Mesenchymal stem cell (in vitro differentiated cells and primary cell): ENCODE measurements at regions not wholly inside any gene's neighbourhood (a gene's known extent, or its start where the extent isn't known, plus 50 kb on each side); places are given as distances from the start of the nearest gene placed in this dataset.
A peak's percentile ranks its signal among the peaks of the same experiment; 100 is the strongest.

ENCODE experiments used
- DNase-seq: peaks from one replicate; pipeline ENCODE4 v3.0.0-alpha.2; 2013
- H2AFZ ChIP-seq: one replicate; pipeline ENCODE4 v1.6.1; 2013; ENCODE audit warnings: low read depth, mild to moderate bottlenecking, control low read depth, inconsistent platforms, low read length, moderate library complexity
- H2AK5ac ChIP-seq: 2 replicates; pipeline ENCODE4 v1.6.1; 2013; ENCODE audit warnings: low read length, moderate library complexity, mild to moderate bottlenecking, inconsistent platforms; ENCODE audit not compliant: severe bottlenecking
- H2BK120ac ChIP-seq: one replicate; pipeline ENCODE4 v1.6.1; 2013; ENCODE audit warnings: low read depth, mild to moderate bottlenecking, inconsistent platforms, low read length, moderate library complexity
- H2BK12ac ChIP-seq, 2 experiments: one replicate each; pipeline ENCODE4 v1.6.1; 2013; ENCODE audit warnings: inconsistent platforms in 2 of 2, low read length in 2 of 2, mild to moderate bottlenecking in 2 of 2, moderate library complexity in 2 of 2, control low read depth in 1 of 2
- H2BK15ac ChIP-seq: one replicate; pipeline ENCODE4 v1.6.1; 2013; ENCODE audit warnings: mild to moderate bottlenecking, low read depth, inconsistent platforms; ENCODE audit not compliant: poor library complexity, severe bottlenecking
- H2BK5ac ChIP-seq: 2 replicates; pipeline ENCODE4 v1.6.1; 2013; ENCODE audit warnings: low read depth, mild to moderate bottlenecking, low read length, control low read depth, inconsistent platforms; ENCODE audit not compliant: poor library complexity, severe bottlenecking
- H3K14ac ChIP-seq, 2 experiments: one replicate each; pipeline ENCODE4 v1.6.1; 2013; ENCODE audit warnings: inconsistent platforms in 2 of 2, low read length in 2 of 2, control low read depth in 1 of 2, mild to moderate bottlenecking in 1 of 2, moderate library complexity in 1 of 2
- H3K18ac ChIP-seq, 2 experiments: one replicate each; pipeline ENCODE4 v1.6.1; 2013; ENCODE audit warnings: inconsistent platforms in 2 of 2, low read length in 2 of 2, control low read depth in 1 of 2, low read depth in 1 of 2, mild to moderate bottlenecking in 1 of 2
- H3K23ac ChIP-seq, 2 experiments: one replicate each; pipeline ENCODE4 v1.6.1; 2013; ENCODE audit warnings: inconsistent platforms in 2 of 2, low read length in 2 of 2, mild to moderate bottlenecking in 2 of 2, moderate library complexity in 2 of 2, control low read depth in 1 of 2
- H3K27ac ChIP-seq: 2 replicates; pipeline ENCODE4 v1.5.1; 2013; ENCODE audit warnings: mild to moderate bottlenecking, moderate library complexity, low read length, control low read depth, inconsistent platforms; ENCODE audit not compliant: poor library complexity, severe bottlenecking
- H3K27me3 ChIP-seq, 2 experiments: 2 replicates each; pipeline versions ENCODE4 v1.6.1 to v1.7.0; 2013; ENCODE audit warnings: low read length in 2 of 2, mild to moderate bottlenecking in 2 of 2, moderate library complexity in 2 of 2, control low read depth in 1 of 2, inconsistent platforms in 1 of 2; ENCODE audit not compliant: control insufficient read depth in 1 of 2, insufficient read depth in 1 of 2
- H3K36me3 ChIP-seq, 2 experiments: 2 replicates each; pipeline versions ENCODE4 v1.6.1 to v1.7.0; 2013; ENCODE audit warnings: low read length in 2 of 2, control low read depth in 1 of 2, inconsistent platforms in 1 of 2, low read depth in 1 of 2, mild to moderate bottlenecking in 1 of 2; ENCODE audit not compliant: insufficient read depth in 2 of 2, control insufficient read depth in 1 of 2
- H3K4ac ChIP-seq, 2 experiments: one replicate each; pipeline ENCODE4 v1.6.1; 2013; ENCODE audit warnings: inconsistent platforms in 2 of 2, low read length in 2 of 2, mild to moderate bottlenecking in 2 of 2, moderate library complexity in 2 of 2, control low read depth in 1 of 2, low read depth in 1 of 2
- H3K4me1 ChIP-seq: 2 replicates; pipeline ENCODE4 v1.6.1; 2013; ENCODE audit warnings: low read depth, low read length, control low read depth; ENCODE audit not compliant: control insufficient read depth, insufficient read depth
- H3K4me2 ChIP-seq: 2 replicates; pipeline ENCODE4 v1.6.1; 2013; ENCODE audit warnings: low read length, mild to moderate bottlenecking, inconsistent platforms; ENCODE audit not compliant: poor library complexity, severe bottlenecking
- H3K4me3 ChIP-seq, 2 experiments: 2 replicates each; pipeline versions ENCODE4 v1.5.1 to v1.7.0; 2013; ENCODE audit warnings: low read length in 2 of 2, mild to moderate bottlenecking in 2 of 2, control low read depth in 1 of 2, low read depth in 1 of 2; ENCODE audit not compliant: insufficient read depth in 1 of 2
- H3K79me1 ChIP-seq: replicated peaks from 2 replicates; pipeline ENCODE4 v1.6.1; 2013; ENCODE audit warnings: mild to moderate bottlenecking, control low read depth, low read length, inconsistent platforms; ENCODE audit not compliant: poor library complexity, severe bottlenecking
- H3K9ac ChIP-seq: 2 replicates; pipeline ENCODE4 v1.7.0; 2013; ENCODE audit warnings: mild to moderate bottlenecking, low read length, moderate library complexity
- H3K9me3 ChIP-seq: 2 replicates; pipeline ENCODE4 v1.7.0; 2013; ENCODE audit warnings: mild to moderate bottlenecking, low read length; ENCODE audit not compliant: control insufficient read depth
- H4K8ac ChIP-seq: one replicate; pipeline ENCODE4 v1.6.1; 2013; ENCODE audit warnings: inconsistent platforms, mild to moderate bottlenecking, low read length, moderate library complexity
- H4K91ac ChIP-seq: one replicate; pipeline ENCODE4 v1.6.1; 2013; ENCODE audit warnings: mild to moderate bottlenecking, low read length, inconsistent platforms
- WGBS: methylation state at CpG from one replicate; pipeline ENCODE4 v1.1.7; 2013; ENCODE audit warnings: mixed read lengths; 5-methylcytosine and 5-hydroxymethylcytosine counted together

DNA sequence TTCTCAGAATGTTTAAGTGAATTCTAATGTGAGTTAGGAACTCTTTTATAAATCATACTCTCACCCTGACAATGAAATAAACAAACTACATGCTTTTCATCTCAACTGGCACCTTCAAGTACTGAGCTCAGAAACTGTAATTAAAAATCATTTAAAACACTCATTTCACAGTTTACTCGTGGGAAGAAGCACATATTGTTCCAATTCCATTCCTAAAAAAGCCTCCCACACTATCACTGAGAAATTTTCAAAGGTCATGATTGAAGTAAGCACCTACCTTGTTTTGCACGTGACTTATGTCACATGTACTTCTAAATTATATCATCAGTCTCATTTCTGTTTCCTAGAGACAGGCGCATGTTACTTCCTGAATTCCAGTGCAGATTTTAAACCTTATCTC is 678.1 kb upstream of the SLC8A1 start:
- no peaks in the 10 kb centered on the region for H3K4me1 ChIP-seq
- H4K8ac ChIP-seq, result no peak overlapping the region
- H3K14ac ChIP-seq, result no peak overlapping the region
- H2AFZ ChIP-seq, result no peak overlapping the region
- no peak overlapping the region for H3K9ac ChIP-seq
- peaks cover 2% of the 10 kb centered on the region for H3K9me3 ChIP-seq
- no peak overlapping the region for H2BK120ac ChIP-seq
- H2AK5ac ChIP-seq, result no peak overlapping the region
- no peak overlapping the region for H2BK15ac ChIP-seq
- no peaks in the 10 kb centered on the region for H3K36me3 ChIP-seq
- H3K4ac ChIP-seq, result no peak overlapping the region
- no peak overlapping the region for H2BK5ac ChIP-seq
- no peaks in the 10 kb centered on the region for H3K27me3 ChIP-seq
- 62% methylated on average over 3 of the region's 3 CpGs for WGBS
- H3K79me1 ChIP-seq, result no peaks in the 10 kb centered on the region
- no peak overlapping the region for H3K27ac ChIP-seq
- no peak overlapping the region for H4K91ac ChIP-seq
- H3K4me2 ChIP-seq, result no peak overlapping the region
- DNase-seq, result no peak
- H3K4me3 ChIP-seq, result no peak overlapping the region
- H3K23ac ChIP-seq, result no peak overlapping the region
- no peak overlapping the region for H2BK12ac ChIP-seq
- H3K18ac ChIP-seq, result no peak overlapping the region

DNA sequence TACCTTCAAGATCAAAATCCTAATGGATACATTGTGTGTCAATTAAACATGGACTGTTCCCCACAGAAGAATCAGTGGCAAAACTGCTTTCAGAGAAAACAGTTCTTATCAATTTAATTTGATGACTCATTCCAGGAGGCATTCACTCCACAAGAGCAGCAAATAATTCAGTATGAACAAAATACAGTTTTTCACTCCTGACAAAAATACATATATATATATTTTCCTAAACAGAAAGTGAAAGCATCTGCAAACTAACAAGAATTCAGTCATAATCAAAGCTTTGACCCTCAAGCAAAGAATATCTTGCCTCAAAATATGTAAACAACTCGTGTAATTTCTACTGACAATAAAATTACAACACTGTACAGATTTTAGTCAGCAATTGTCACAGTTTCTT is 685.1 kb upstream of the SLC8A1 start:
- no peak overlapping the region for H3K27ac ChIP-seq
- no peak overlapping the region for H2BK15ac ChIP-seq
- no peak overlapping the region for H2BK12ac ChIP-seq
- H3K9ac ChIP-seq, result no peak overlapping the region
- H2BK5ac ChIP-seq, result no peak overlapping the region
- no peak overlapping the region for H3K23ac ChIP-seq
- H3K18ac ChIP-seq, result no peak overlapping the region
- 52% methylated on average over 1 of the region's 1 CpG for WGBS
- H3K4ac ChIP-seq, result no peak overlapping the region
- no peak overlapping the region for H2AFZ ChIP-seq
- H3K4me1 ChIP-seq, result no peaks in the 10 kb centered on the region
- H2AK5ac ChIP-seq, result no peak overlapping the region
- H2BK120ac ChIP-seq, result no peak overlapping the region
- no peak overlapping the region for H3K4me3 ChIP-seq
- no peaks in the 10 kb centered on the region for H3K27me3 ChIP-seq
- H3K4me2 ChIP-seq, result no peak overlapping the region
- peak; percentile 16 for DNase-seq
- H3K79me1 ChIP-seq, result no peaks in the 10 kb centered on the region
- H4K8ac ChIP-seq, result no peak overlapping the region
- no peaks in the 10 kb centered on the region for H3K9me3 ChIP-seq
- H4K91ac ChIP-seq, result no peak overlapping the region
- H3K14ac ChIP-seq, result no peak overlapping the region
- H3K36me3 ChIP-seq, result no peaks in the 10 kb centered on the region

DNA sequence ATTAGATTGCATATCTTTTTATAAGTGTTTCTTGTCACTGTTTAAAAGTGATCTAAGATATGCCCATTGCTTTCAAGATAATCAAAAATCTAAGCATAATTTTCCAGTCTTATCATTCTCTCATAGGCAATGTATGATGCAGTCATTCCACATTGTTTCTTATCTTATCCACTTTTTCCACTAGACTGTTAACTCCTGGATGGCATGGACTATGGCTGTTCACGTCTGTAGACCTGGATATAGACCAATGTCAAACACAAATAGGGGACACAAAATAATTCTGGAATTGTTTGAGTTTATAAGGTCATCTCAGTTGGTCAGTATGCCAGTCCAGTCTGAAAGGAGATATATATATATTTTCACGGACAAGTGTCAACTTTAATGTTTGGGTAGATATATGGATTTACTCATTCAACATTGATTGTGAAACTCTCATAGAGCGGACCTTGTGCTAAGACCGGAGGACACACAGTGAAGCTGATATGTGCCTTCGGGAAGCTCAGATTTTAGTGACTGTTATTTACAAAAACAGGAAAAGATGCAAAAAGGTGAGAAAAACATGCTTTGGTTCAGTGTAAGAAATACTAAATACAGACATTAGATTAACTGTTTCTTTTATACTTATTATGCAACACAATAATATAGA is 689.4 kb upstream of the SLC8A1 start:
- Histone ChIP-seq H3K14ac (no peak overlapping the region), H2BK12ac (no peak overlapping the region), H2AK5ac (no peak overlapping the region), H3K23ac (no peak overlapping the region), H3K4me3 (no peak overlapping the region), H3K4me2 (no peak overlapping the region), H2BK120ac (no peak overlapping the region), H4K8ac (no peak overlapping the region), H3K4me1 (no peaks in the 10 kb centered on the region), H3K9ac (no peak overlapping the region), H3K9me3 (no peaks in the 10 kb centered on the region), H2BK15ac (no peak overlapping the region), H2AFZ (no peak overlapping the region), H2BK5ac (no peak overlapping the region), H3K18ac (no peak overlapping the region), H3K27me3 (no peaks in the 10 kb centered on the region), H3K79me1 (no peaks in the 10 kb centered on the region), H4K91ac (no peak overlapping the region), H3K4ac (no peak overlapping the region), H3K36me3 (no peaks in the 10 kb centered on the region), H3K27ac (no peak overlapping the region)
- DNase-seq, result no peak
- 93% methylated on average over 5 of the region's 5 CpGs for WGBS

DNA sequence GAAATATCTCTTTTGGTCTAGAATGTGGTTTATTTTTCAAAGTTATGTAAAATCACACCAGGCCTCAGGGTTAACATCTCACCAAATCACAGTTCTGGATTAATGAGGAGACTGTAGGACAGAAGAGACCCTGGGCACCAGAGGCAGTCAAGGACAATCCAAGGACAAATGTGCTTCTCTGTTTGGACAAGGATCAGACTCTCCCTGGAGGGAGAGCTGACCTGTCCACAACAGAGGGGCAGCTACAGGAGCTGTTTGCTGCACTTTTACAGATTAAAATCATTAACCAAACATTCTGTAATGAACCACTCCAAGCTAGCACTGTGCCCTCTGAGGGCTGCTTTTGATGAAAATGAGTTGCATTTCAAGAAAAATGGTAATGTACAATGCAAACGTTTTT is 690.6 kb upstream of the SLC8A1 start:
- WGBS, result 18% methylated on average over 1 of the region's 1 CpG
- Histone ChIP-seq H3K9me3 (no peaks in the 10 kb centered on the region), H3K36me3 (no peaks in the 10 kb centered on the region), H3K23ac (no peak overlapping the region), H3K4me1 (no peaks in the 10 kb centered on the region), H2AFZ (no peak overlapping the region), H2AK5ac (no peak overlapping the region), H4K8ac (no peak overlapping the region), H3K4ac (no peak overlapping the region), H3K18ac (no peak overlapping the region), H3K4me2 (no peak overlapping the region), H3K14ac (no peak overlapping the region), H3K27ac (no peak overlapping the region), H4K91ac (no peak overlapping the region), H2BK15ac (no peak overlapping the region), H3K9ac (no peak overlapping the region), H2BK5ac (no peak overlapping the region), H3K27me3 (no peaks in the 10 kb centered on the region), H2BK120ac (no peak overlapping the region), H2BK12ac (no peak overlapping the region), H3K79me1 (no peaks in the 10 kb centered on the region), H3K4me3 (no peak overlapping the region)
- no peak for DNase-seq
